ENCODE measurements at regions not wholly inside any gene's neighbourhood (a gene's known extent, or its start where the extent isn't known, plus 50 kb on each side); places are given as distances from the start of the nearest gene placed in this dataset.
"Not testable (repeated sequence)": the region's sequence is repeated elsewhere in the genome, so short reads cannot be mapped to it uniquely, and the experiment has no call there.

GRCh38 chr4:101615652-101616051, 174.9 kb upstream of the BANK1 start:
- H3K4me1 ChIP-seq = no peaks in the 10 kb centered on the region
- 77 to 79% methylated on average over 2 of the region's 2 CpGs for WGBS, 2 donors
- TF ChIP-seq CTCF (IDR thresholded peaks at IDR 0.05) (no peak), POLR2A (IDR thresholded peaks at IDR 0.05) (no peak)
- no peak overlapping the region for H3K4me3 ChIP-seq (replicated peaks in 1 of 3)
- DNase-seq = no peak
- H3K27ac ChIP-seq = no peak overlapping the region
- no peaks in the 10 kb centered on the region for H3K9me3 ChIP-seq
- no peaks in the 10 kb centered on the region for H3K36me3 ChIP-seq
- intact Hi-C loops (cut with DNase I) = no loop called here
- H3K27me3 ChIP-seq = no peaks in the 10 kb centered on the region

DNA sequence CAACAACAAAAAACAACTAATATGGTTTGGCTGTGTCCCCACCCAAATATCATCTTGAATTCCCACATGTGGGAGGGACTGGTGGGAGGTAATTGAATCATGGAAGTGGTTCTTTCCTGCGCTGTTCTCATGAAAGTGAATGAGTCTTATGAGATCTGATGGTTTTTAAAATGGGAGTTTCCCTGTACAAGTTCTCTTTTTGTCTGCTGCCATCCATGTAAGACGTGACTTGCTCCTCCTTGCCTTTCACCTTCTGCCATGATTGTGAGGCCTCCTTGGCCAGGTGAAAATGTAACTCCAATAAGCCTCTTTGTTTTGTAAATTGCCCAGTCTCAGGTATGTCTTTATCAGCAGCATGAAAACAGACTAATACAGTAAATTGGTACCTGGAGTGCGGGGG, 183.5 kb upstream of the BANK1 start:
- intact Hi-C loops (cut with DNase I); H3K27ac ChIP-seq: not testable (repeated sequence)
- WGBS, 2 donors = 95 to 98% methylated on average over 3 of the region's 3 CpGs

DNA sequence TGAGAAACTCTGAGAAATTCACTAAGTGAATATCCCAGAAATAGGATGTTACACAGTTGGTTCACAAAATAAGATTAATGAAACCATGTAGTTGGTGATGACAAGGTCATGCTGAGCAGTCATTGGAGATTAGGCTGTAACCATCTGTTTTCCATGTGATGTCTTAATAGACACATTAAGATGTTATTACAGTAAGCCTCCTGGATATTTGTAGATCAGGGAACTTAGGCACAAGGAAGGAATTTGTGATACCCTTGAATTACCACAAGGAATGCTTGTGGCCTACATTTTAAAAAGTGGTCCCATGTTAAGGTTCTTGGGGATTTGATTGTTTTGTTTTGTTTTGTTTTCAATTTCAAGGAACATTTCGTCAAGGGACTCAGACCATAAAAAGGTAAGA, 185.6 kb upstream of the BANK1 start:
- Histone ChIP-seq H3K4me3 (replicated peaks in 1 of 3) (no peak overlapping the region), H3K36me3 (no peaks in the 10 kb centered on the region), H3K27ac (no peak overlapping the region), H3K4me1 (peaks cover 0 to 4% of the 10 kb centered on the region in 2 donors), H3K9me3 (no peaks in the 10 kb centered on the region), H3K27me3 (no peaks in the 10 kb centered on the region)
- DNase-seq = no peak
- intact Hi-C loops (cut with DNase I) = no loop called here
- TF ChIP-seq POLR2A (IDR thresholded peaks at IDR 0.05) (no peak), CTCF (IDR thresholded peaks at IDR 0.05) (no peak)
- 33 to 38% methylated on average over 1 of the region's 1 CpG for WGBS, 2 donors

More for the DNA sequence above, 183.5 kb upstream of the BANK1 start:
- H3K36me3 ChIP-seq; H3K27me3 ChIP-seq; H3K4me1 ChIP-seq; H3K9me3 ChIP-seq; DNase-seq; H3K4me3 ChIP-seq (replicated peaks in 1 of 3): not testable (repeated sequence)

DNA sequence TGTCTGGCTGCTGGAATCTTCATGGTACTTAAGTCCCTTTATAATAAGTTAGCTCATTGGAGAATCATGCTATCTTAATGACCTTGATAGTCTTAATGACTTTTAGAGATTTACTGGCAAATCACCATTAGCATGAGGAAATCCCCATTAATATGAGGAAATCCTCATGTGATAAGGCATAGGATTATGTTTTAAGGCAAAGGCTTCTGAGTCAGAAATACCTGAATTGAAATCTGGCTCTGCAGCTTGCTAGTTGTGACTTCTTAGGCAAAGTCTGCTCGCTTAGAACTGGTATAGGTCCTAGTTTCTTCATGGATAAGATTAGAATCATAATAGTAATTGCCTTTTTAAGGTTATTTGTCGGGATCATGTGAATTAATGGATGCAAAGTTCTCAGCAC, 190.2 kb upstream of the BANK1 start:
- WGBS, 2 donors = 93 to 96% methylated on average over 2 of the region's 2 CpGs
- Histone ChIP-seq H3K27ac (no peak overlapping the region), H3K4me3 (replicated peaks in 1 of 3) (no peak overlapping the region), H3K27me3 (no peaks in the 10 kb centered on the region), H3K9me3 (no peaks in the 10 kb centered on the region), H3K36me3 (no peaks in the 10 kb centered on the region), H3K4me1 (no peaks in the 10 kb centered on the region)
- TF ChIP-seq POLR2A (IDR thresholded peaks at IDR 0.05) (no peak), CTCF (IDR thresholded peaks at IDR 0.05) (no peak)
- intact Hi-C loops (cut with DNase I) = no loop called here
- DNase-seq = no peak

DNA sequence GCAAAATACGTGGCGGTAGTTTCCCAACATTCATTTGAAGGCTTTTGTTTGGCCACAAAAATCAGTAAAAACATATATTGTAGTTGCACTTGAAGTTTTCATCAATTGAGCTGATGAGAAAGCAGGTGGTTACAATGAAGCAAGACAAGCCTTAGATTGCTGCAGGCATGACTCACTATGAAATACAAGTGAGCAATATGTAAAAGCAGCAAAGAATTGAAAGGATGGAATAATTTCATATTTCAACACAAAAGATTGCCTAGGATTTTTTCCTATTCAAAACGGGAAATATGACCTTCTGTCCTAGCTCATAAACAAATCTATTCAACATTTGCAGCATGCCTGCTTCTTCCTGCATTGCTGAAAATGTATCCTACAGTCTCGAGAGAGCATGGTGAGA, 190.9 kb upstream of the BANK1 start:
- TF ChIP-seq POLR2A (IDR thresholded peaks at IDR 0.05) = no peak
- TF ChIP-seq CTCF (IDR thresholded peaks at IDR 0.05) = no peak
- no peak for DNase-seq
- whole genome bisulfite sequencing, 2 donors = 61 to 63% methylated on average over 4 of the region's 4 CpGs
- Histone ChIP-seq H3K27me3 (no peaks in the 10 kb centered on the region), H3K4me3 (replicated peaks in 1 of 3) (no peak overlapping the region), H3K9me3 (no peaks in the 10 kb centered on the region), H3K36me3 (no peaks in the 10 kb centered on the region), H3K4me1 (no peaks in the 10 kb centered on the region), H3K27ac (no peak overlapping the region)
- intact Hi-C loops (cut with DNase I) = no loop called here
